Hematopoietic multipotent progenitor cell treated with erythropoietin and hydrocortisone succinate and interleukin-3 and kit ligand, for 17 days (in vitro differentiated cells): ENCODE measurements at regions not wholly inside any gene's neighbourhood (a gene's known extent, or its start where the extent isn't known, plus 50 kb on each side); places are given as distances from the start of the nearest gene placed in this dataset.

Source experiments
- DNase-seq: peaks from one replicate; pipeline ENCODE4 v3.0.0-alpha.2; 2015; ENCODE audit warnings: low spot score

GRCh38 chr11:134575504-134576230 lies 163.6 kb upstream of the B3GAT1 start:
- DNase-seq: no peak

GRCh38 chr11:134574947-134575346 lies 162.9 kb upstream of the B3GAT1 start:
- DNase-seq: no peak

- DNase-seq: no peak
These were observed 162.4 kb upstream of the B3GAT1 start for GRCh38 chr11:134574425-134574824.

- no peak for DNase-seq
These were observed 161.8 kb upstream of the B3GAT1 start for GRCh38 chr11:134573857-134574256.

- DNase-seq: no peak
These were observed 161.0 kb upstream of the B3GAT1 start for GRCh38 chr11:134572741-134573675.

GRCh38 chr11:134571301-134571700 lies 159.3 kb upstream of the B3GAT1 start:
- no peak for DNase-seq

GRCh38 chr11:134569195-134569594 lies 157.2 kb upstream of the B3GAT1 start:
- no peak for DNase-seq

- DNase-seq: no peak
These were observed 154.3 kb upstream of the B3GAT1 start for GRCh38 chr11:134566311-134566710.

GRCh38 chr11:134565343-134565891 lies 153.4 kb upstream of the B3GAT1 start:
- no peak for DNase-seq

- DNase-seq: no peak
These were observed 152.6 kb upstream of the B3GAT1 start for GRCh38 chr11:134564472-134565200.

- no peak for DNase-seq
These were observed 151.0 kb upstream of the B3GAT1 start for GRCh38 chr11:134562941-134563471.

GRCh38 chr11:134562196-134562595 lies 150.2 kb upstream of the B3GAT1 start:
- no peak for DNase-seq

- DNase-seq: no peak
These were observed 149.3 kb upstream of the B3GAT1 start for GRCh38 chr11:134561331-134561720.

GRCh38 chr11:134560566-134561330 lies 148.7 kb upstream of the B3GAT1 start:
- no peak for DNase-seq

GRCh38 chr11:134560066-134560465 lies 148.0 kb upstream of the B3GAT1 start:
- DNase-seq: no peak

- no peak for DNase-seq
These were observed 147.5 kb upstream of the B3GAT1 start for GRCh38 chr11:134559602-134559962.

GRCh38 chr11:134558916-134559601 lies 147.0 kb upstream of the B3GAT1 start:
- no peak for DNase-seq

GRCh38 chr11:134558258-134558835 lies 146.3 kb upstream of the B3GAT1 start:
- DNase-seq: no peak

- DNase-seq: no peak
These were observed 145.7 kb upstream of the B3GAT1 start for GRCh38 chr11:134557571-134558257.

- DNase-seq: no peak
These were observed 144.1 kb upstream of the B3GAT1 start for GRCh38 chr11:134556186-134556585.
